ENCODE measurements at regions not wholly inside any gene's neighbourhood (a gene's known extent, or its start where the extent isn't known, plus 50 kb on each side); places are given as distances from the start of the nearest gene placed in this dataset.

DNA sequence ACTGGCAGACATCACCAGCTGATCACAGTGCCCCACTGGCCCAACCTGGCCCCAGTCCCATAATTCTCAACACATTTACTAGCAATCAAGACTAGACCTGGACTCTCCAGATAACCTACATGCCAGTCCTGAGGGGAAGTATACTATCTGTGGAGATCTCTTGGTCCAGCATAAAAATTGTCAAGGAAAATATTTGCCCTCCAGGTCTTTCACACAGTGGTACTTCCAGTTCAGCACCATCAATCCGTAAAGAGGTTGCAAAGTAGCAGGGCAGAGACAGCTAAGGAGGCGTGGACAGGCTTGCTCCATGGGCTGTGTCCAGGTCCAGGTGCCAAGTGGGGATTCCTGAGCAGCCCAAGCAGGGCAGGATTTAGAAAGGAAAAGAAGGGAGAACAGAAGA is 143.6 kb upstream of the BACE2 start:
- no peaks in the 10 kb centered on the region for H4K20me1 ChIP-seq (ENCODE audit: insufficient read depth)
- no peaks in the 10 kb centered on the region for H3K79me2 ChIP-seq (ENCODE audit: insufficient read depth)
- H3K9ac ChIP-seq = no peak overlapping the region
- no peak overlapping the region for H3K4me2 ChIP-seq (ENCODE audit: unreplicated experiment)
- no peak for DNase-seq
- H3K4me3 ChIP-seq = no peak overlapping the region
- no peaks in the 10 kb centered on the region for H3K9me2 ChIP-seq (ENCODE audit: insufficient read depth)
- no peaks in the 10 kb centered on the region for H3F3A ChIP-seq (ENCODE audit: insufficient read depth)
- peaks cover under 1% of the 10 kb centered on the region for H3K9me3 ChIP-seq (ENCODE audit: low read depth)
- H2AFZ ChIP-seq = no peak overlapping the region
- H3K36me3 ChIP-seq (ENCODE audit: low read depth) = no peaks in the 10 kb centered on the region
- no peak for TF ChIP-seq EZH2 (IDR thresholded peaks at IDR 0.05; ENCODE audit: insufficient read depth, poor library complexity, severe bottlenecking)
- TF ChIP-seq EZH2phosphoT487 (IDR thresholded peaks at IDR 0.05; ENCODE audit: insufficient read depth, low read depth) = no peak
- H3K27me3 ChIP-seq (replicated peaks; ENCODE audit: insufficient read depth) = no peaks in the 10 kb centered on the region
- no peak overlapping the region for H3K27ac ChIP-seq
- WGBS, 2 experiments (ENCODE audit: low coverage in 1 of 2, low lambda C conversion rate in 2 of 2, missing lambda C conversion rate in 2 of 2) = 2 to 15% methylated on average over 2 of the region's 2 CpGs
- in situ Hi-C loops (cut with MboI) = no loop called here
- no peaks in the 10 kb centered on the region for H3K4me1 ChIP-seq (ENCODE audit: insufficient read depth)

DNA sequence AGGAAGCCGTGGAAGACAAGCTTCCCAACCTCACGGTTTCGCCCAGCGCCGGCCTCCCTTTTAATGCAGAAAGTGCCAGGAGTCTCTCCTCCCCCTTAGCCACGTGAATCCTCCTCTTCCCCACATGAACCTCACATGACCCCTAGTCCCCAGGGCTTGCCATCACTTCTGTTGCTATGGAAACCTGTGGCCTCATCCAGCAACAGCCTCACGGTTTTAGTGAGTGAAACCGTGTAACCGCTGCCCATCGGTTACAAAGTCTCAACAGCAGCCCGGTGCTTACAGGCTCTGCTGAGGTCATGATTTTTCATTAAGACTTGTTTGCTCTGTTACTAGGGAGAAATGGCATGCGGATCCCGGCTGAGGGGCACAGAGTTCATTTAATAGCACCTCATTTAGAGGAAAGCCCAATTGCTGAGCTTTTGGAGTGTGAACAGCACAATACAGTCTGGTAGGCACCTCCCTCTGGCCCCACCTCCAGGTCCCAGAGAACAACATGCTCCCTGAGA is 143.2 kb upstream of the BACE2 start:
- no peaks in the 10 kb centered on the region for H3K79me2 ChIP-seq (ENCODE audit: insufficient read depth)
- no peaks in the 10 kb centered on the region for H3K27me3 ChIP-seq (replicated peaks; ENCODE audit: insufficient read depth)
- H3K4me1 ChIP-seq (ENCODE audit: insufficient read depth) = no peaks in the 10 kb centered on the region
- H3K9ac ChIP-seq = no peak overlapping the region
- H3F3A ChIP-seq (ENCODE audit: insufficient read depth) = no peaks in the 10 kb centered on the region
- in situ Hi-C loops (cut with MboI) = no loop called here
- H4K20me1 ChIP-seq (ENCODE audit: insufficient read depth) = no peaks in the 10 kb centered on the region
- H2AFZ ChIP-seq = no peak overlapping the region
- H3K27ac ChIP-seq = no peak overlapping the region
- no peak overlapping the region for H3K4me3 ChIP-seq
- no peak overlapping the region for H3K4me2 ChIP-seq (ENCODE audit: unreplicated experiment)
- H3K9me3 ChIP-seq (ENCODE audit: low read depth) = no peaks in the 10 kb centered on the region
- no peaks in the 10 kb centered on the region for H3K36me3 ChIP-seq (ENCODE audit: low read depth)
- no peak for DNase-seq
- 19 to 25% methylated on average over 13 of the region's 13 CpGs for WGBS, 2 experiments (ENCODE audit: low coverage in 1 of 2, low lambda C conversion rate in 2 of 2, missing lambda C conversion rate in 2 of 2)
- no peaks in the 10 kb centered on the region for H3K9me2 ChIP-seq (ENCODE audit: insufficient read depth)
- no peak for TF ChIP-seq EZH2phosphoT487 (IDR thresholded peaks at IDR 0.05; ENCODE audit: insufficient read depth, low read depth)
- TF ChIP-seq EZH2 (IDR thresholded peaks at IDR 0.05; ENCODE audit: insufficient read depth, poor library complexity, severe bottlenecking) = no peak

- DNase-seq = no peak
- Histone ChIP-seq H2AFZ (no peak overlapping the region), H3K4me3 (no peak overlapping the region), H3K4me2 (ENCODE audit: unreplicated experiment) (no peak overlapping the region), H3K36me3 (ENCODE audit: low read depth) (no peaks in the 10 kb centered on the region), H4K20me1 (ENCODE audit: insufficient read depth) (no peaks in the 10 kb centered on the region), H3K79me2 (ENCODE audit: insufficient read depth) (no peaks in the 10 kb centered on the region), H3K9ac (no peak overlapping the region), H3F3A (ENCODE audit: insufficient read depth) (no peaks in the 10 kb centered on the region), H3K27me3 (replicated peaks; ENCODE audit: insufficient read depth) (no peaks in the 10 kb centered on the region), H3K27ac (no peak overlapping the region), H3K9me2 (ENCODE audit: insufficient read depth) (no peaks in the 10 kb centered on the region), H3K4me1 (ENCODE audit: insufficient read depth) (no peaks in the 10 kb centered on the region), H3K9me3 (ENCODE audit: low read depth) (no peaks in the 10 kb centered on the region)
- WGBS, 2 experiments (ENCODE audit: low coverage in 1 of 2, low lambda C conversion rate in 2 of 2, missing lambda C conversion rate in 2 of 2) = 31 to 41% methylated on average over 3 of the region's 3 CpGs
- TF ChIP-seq EZH2 (IDR thresholded peaks at IDR 0.05; ENCODE audit: insufficient read depth, poor library complexity, severe bottlenecking) = no peak
- in situ Hi-C loops (cut with MboI) = no loop called here
These were observed 138.4 kb upstream of the BACE2 start for GRCh38 chr21:41029571-41029970.

DNA sequence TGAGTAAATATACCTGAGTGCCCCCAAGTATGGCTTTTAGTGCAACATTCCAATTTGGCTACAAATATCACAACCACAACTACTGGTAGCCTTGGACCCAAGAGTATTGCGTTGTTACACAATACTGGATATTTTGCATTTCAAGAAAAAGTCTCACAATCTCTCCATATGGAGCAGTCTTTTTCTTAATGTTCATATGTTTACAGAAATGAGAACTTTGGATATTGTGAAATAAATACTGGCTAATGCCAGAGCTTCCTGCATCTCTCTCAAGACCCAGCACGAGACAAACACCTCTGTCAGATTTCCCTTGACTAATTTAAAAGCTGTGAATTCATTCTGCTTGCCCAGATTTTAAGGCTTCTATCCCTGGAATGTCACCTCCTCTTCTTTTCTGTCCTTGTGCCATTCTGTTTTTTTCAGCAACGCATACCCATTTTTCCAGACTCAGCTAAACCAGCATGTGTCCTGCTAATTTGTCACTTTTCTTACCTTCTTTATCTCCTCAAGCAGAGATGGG is 136.2 kb upstream of the BACE2 start:
- Histone ChIP-seq H3K4me2 (ENCODE audit: unreplicated experiment) (no peak overlapping the region), H3K9ac (no peak overlapping the region), H3K4me3 (no peak overlapping the region), H3F3A (ENCODE audit: insufficient read depth) (no peaks in the 10 kb centered on the region), H3K9me2 (ENCODE audit: insufficient read depth) (no peaks in the 10 kb centered on the region), H2AFZ (no peak overlapping the region), H3K27me3 (replicated peaks; ENCODE audit: insufficient read depth) (no peaks in the 10 kb centered on the region), H3K9me3 (ENCODE audit: low read depth) (no peaks in the 10 kb centered on the region), H3K79me2 (ENCODE audit: insufficient read depth) (no peaks in the 10 kb centered on the region), H4K20me1 (ENCODE audit: insufficient read depth) (no peaks in the 10 kb centered on the region), H3K36me3 (ENCODE audit: low read depth) (no peaks in the 10 kb centered on the region), H3K4me1 (ENCODE audit: insufficient read depth) (no peaks in the 10 kb centered on the region), H3K27ac (no peak overlapping the region)
- no peak for TF ChIP-seq EZH2phosphoT487 (IDR thresholded peaks at IDR 0.05; ENCODE audit: insufficient read depth, low read depth)
- no peak for TF ChIP-seq EZH2 (IDR thresholded peaks at IDR 0.05; ENCODE audit: insufficient read depth, poor library complexity, severe bottlenecking)
- WGBS, 2 experiments (ENCODE audit: low coverage in 1 of 2, low lambda C conversion rate in 2 of 2, missing lambda C conversion rate in 2 of 2) = 19 to 22% methylated on average over 3 of the region's 3 CpGs
- DNase-seq = no peak
- in situ Hi-C loops (cut with MboI) = no loop called here

GRCh38 chr21:41032541-41032940 is 135.4 kb upstream of the BACE2 start:
- H3K36me3 ChIP-seq (ENCODE audit: low read depth) = no peaks in the 10 kb centered on the region
- H3K27ac ChIP-seq = no peak overlapping the region
- in situ Hi-C loops (cut with MboI) = no loop called here
- H3K9ac ChIP-seq = no peak overlapping the region
- no peak overlapping the region for H3K4me2 ChIP-seq (ENCODE audit: unreplicated experiment)
- H4K20me1 ChIP-seq (ENCODE audit: insufficient read depth) = no peaks in the 10 kb centered on the region
- H3K4me3 ChIP-seq = no peak overlapping the region
- H3K79me2 ChIP-seq (ENCODE audit: insufficient read depth) = no peaks in the 10 kb centered on the region
- no peak for DNase-seq
- H3K9me3 ChIP-seq (ENCODE audit: low read depth) = no peaks in the 10 kb centered on the region
- no peaks in the 10 kb centered on the region for H3K27me3 ChIP-seq (replicated peaks; ENCODE audit: insufficient read depth)
- 0 to 3% methylated on average over 1 of the region's 1 CpG for WGBS, 2 experiments (ENCODE audit: low coverage in 1 of 2, low lambda C conversion rate in 2 of 2, missing lambda C conversion rate in 2 of 2)
- no peaks in the 10 kb centered on the region for H3K9me2 ChIP-seq (ENCODE audit: insufficient read depth)
- H3K4me1 ChIP-seq (ENCODE audit: insufficient read depth) = no peaks in the 10 kb centered on the region
- TF ChIP-seq EZH2 (IDR thresholded peaks at IDR 0.05; ENCODE audit: insufficient read depth, poor library complexity, severe bottlenecking) (no peak), EZH2phosphoT487 (IDR thresholded peaks at IDR 0.05; ENCODE audit: insufficient read depth, low read depth) (no peak)
- no peaks in the 10 kb centered on the region for H3F3A ChIP-seq (ENCODE audit: insufficient read depth)
- no peak overlapping the region for H2AFZ ChIP-seq

Measured in GM23248 (cell line).